H1 (cell line): ENCODE measurements at regions not wholly inside any gene's neighbourhood (a gene's known extent, or its start where the extent isn't known, plus 50 kb on each side); places are given as distances from the start of the nearest gene placed in this dataset.

Experiments used
- CHD7 ChIP-seq: fragments of 300-600 bp; sonication (generic); IDR thresholded peaks from 2 replicates; pipeline ENCODE4 v1.7.1; 2012; ENCODE audit warnings: low read length, moderate library complexity, mild to moderate bottlenecking, inconsistent platforms; ENCODE audit not compliant: insufficient replicate concordance
- HDAC2 ChIP-seq, 2 experiments: fragments of 300-600 bp in 1 of 2; sonication (generic) in 1 of 2; IDR thresholded peaks; 2 replicates each; pipeline ENCODE4 v1.6.1; 2011 to 2012; ENCODE audit warnings: low read depth in 2 of 2, low read length in 2 of 2, mild to moderate bottlenecking in 2 of 2, moderate library complexity in 2 of 2, borderline replicate concordance in 1 of 2, inconsistent platforms in 1 of 2
- POLR2AphosphoS5 ChIP-seq: IDR thresholded peaks from 2 replicates; pipeline ENCODE4 v1.6.1; 2011; ENCODE audit warnings: low read depth, low read length
- SIN3A ChIP-seq, 2 experiments: IDR thresholded peaks in 1 of 2; conservative IDR thresholded peaks in 1 of 2; 2 replicates each; pipeline ENCODE4 v1.6.1; 2011 to 2012; ENCODE audit warnings: low read length in 2 of 2, improper control_type of control experiment in 1 of 2, low read depth in 1 of 2, mild to moderate bottlenecking in 1 of 2
- SP4 ChIP-seq: IDR thresholded peaks from 2 replicates; pipeline ENCODE4 v1.6.1; 2012; ENCODE audit warnings: low read length, inconsistent platforms
- YY1 ChIP-seq: IDR thresholded peaks from 2 replicates; pipeline ENCODE4 v1.6.1; 2011; ENCODE audit warnings: low read depth, mild to moderate bottlenecking, low read length

DNA sequence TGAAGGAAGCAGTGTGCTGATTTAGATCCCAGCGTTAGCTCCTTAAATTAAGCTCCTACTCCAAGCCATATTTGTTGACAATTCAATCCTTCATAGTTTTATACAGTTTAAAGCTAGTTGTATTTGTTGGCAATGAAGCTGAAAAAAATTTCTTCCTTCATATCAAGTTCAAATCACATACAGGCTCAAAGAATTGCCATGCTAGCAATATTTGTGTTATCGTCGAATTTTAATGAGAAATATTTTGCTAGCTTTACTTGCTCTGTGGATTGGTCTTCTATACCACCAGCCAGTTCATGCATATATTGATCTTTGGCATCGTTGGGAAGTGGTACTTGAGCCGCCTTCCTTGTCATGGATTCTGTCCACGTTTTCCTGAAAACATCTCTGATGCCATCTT is 204.6 kb upstream of the HDAC4 start (continued):
- TF ChIP-seq SIN3A (conservative IDR thresholded peaks at IDR 0.05 in 1 of 2, IDR thresholded peaks at IDR 0.05 in 1 of 2; ENCODE audit: low read depth in 1 of 2, low read length in 2 of 2) = no peak
- no peak for TF ChIP-seq HDAC2 (IDR thresholded peaks at IDR 0.05; ENCODE audit: borderline replicate concordance in 1 of 2, low read depth in 2 of 2, low read length in 2 of 2)
- TF ChIP-seq CHD7 = no peak
- TF ChIP-seq YY1 = no peak
- no peak for TF ChIP-seq SP4
- no peak for TF ChIP-seq POLR2AphosphoS5
